PFSK-1 (cell line): ENCODE measurements at regions not wholly inside any gene's neighbourhood (a gene's known extent, or its start where the extent isn't known, plus 50 kb on each side); places are given as distances from the start of the nearest gene placed in this dataset.

Experiments
- POLR2AphosphoS5 ChIP-seq: IDR thresholded peaks from 2 replicates; pipeline ENCODE4 v1.6.1; 2012; ENCODE audit warnings: low read depth, mild to moderate bottlenecking, control low read depth, low read length, moderate library complexity
- REST ChIP-seq, 2 experiments: IDR thresholded peaks; 2 replicates each; pipeline versions ENCODE4 v1.6.1 to v1.8.0; 2011 to 2012; ENCODE audit warnings: low read depth in 2 of 2, low read length in 2 of 2, control low read depth in 1 of 2, inconsistent platforms in 1 of 2, mild to moderate bottlenecking in 1 of 2, moderate library complexity in 1 of 2; ENCODE audit not compliant: insufficient read depth in 1 of 2
- TAF1 ChIP-seq: IDR thresholded peaks from 2 replicates; pipeline ENCODE4 v1.6.1; 2012; ENCODE audit warnings: low read length, control low read depth, borderline replicate concordance; ENCODE audit not compliant: insufficient read depth

DNA sequence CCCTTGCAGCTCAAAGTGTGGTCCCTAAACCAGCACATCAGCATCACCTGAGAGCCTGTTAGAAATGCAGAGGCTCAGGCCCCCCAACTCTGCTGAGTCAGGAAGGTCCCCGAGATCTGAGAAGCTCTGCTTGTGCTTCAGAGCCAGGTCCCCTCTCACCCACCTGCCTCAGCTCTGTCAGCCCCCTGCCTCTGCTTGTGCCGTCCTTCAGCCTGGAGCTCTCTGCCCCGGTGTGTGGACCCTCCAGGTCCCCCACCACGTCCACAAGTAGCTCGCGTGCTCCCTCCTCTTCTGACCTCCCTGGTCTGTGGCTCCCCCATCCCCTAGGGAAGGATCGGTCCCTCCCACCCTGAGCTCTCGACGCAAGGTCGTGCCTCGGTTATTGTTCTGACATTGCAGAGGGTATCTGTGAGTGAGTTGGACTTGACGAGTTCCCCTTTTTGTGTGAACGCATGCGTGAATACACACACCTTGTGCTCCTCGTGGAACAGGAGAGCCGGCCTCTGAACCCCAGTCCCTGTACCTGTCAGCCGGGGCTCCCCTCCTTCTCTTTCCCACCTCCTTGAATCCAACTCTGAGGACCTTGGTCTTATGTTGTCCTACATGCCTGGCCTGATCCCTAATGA is 75.5 kb upstream of the TAF1B start:
- TF ChIP-seq TAF1 (no peak), REST (IDR thresholded peaks at IDR 0.05; ENCODE audit: insufficient read depth in 1 of 2, low read depth in 2 of 2, low read length in 2 of 2) (no peak), POLR2AphosphoS5 (no peak)
